B cell (primary cell): ENCODE measurements at regions not wholly inside any gene's neighbourhood (a gene's known extent, or its start where the extent isn't known, plus 50 kb on each side); places are given as distances from the start of the nearest gene placed in this dataset.

Experiments used
- ATAC-seq: fragments of 200-7000 bp; cut with Tn5 transposase; one replicate; pipeline ENCODE4 v1.10.0; 2021; ENCODE audit warnings: low read depth, mild to moderate bottlenecking, moderate number of reproducible peaks, moderate library complexity
- CTCF ChIA-PET: fragments of 350-600 bp; sonication (Branson Sonifier 250); formaldehyde crosslinking; loops from one replicate; lab custom pipeline; 2021; ENCODE audit warnings: antibody characterized with exemption, inconsistent platforms; lab: Charles Lee
- POLR2A ChIA-PET: fragments of 350-600 bp; sonication (Branson Sonifier 250); formaldehyde crosslinking; loops from one replicate; lab custom pipeline; 2021; ENCODE audit warnings: antibody characterized with exemption; lab: Charles Lee
- DNase-seq: peaks from one replicate; pipeline ENCODE4 v3.0.0; 2013
- H2AFZ ChIP-seq: 2 replicates; pipeline ENCODE4 v1.6.1; 2012; ENCODE audit warnings: mild to moderate bottlenecking, low read depth, low read length; ENCODE audit not compliant: insufficient read depth, poor library complexity, severe bottlenecking
- H3K27ac ChIP-seq, 2 donors: 1 replicate in 1 of 2; 2 replicates in 1 of 2; pipeline ENCODE4 v1.5.1; 2012 to 2013; ENCODE audit warnings: low read length in 2 of 2, mild to moderate bottlenecking in 2 of 2, moderate library complexity in 1 of 2
- H3K27me3 ChIP-seq, 4 experiments: fragments of 200-600 bp in 1 of 4; sonication (generic) in 1 of 4; replicated peaks in 1 of 4; 1 replicate in 2 of 4; 2 replicates in 2 of 4; pipeline versions ENCODE4 v1.6.1 to v1.7.0; 2013 to 2016; ENCODE audit warnings: low read length in 3 of 4, mild to moderate bottlenecking in 2 of 4, mixed read lengths in 1 of 4, moderate library complexity in 1 of 4; ENCODE audit not compliant: insufficient read depth in 4 of 4, control insufficient read depth in 3 of 4; ENCODE audit errors: control extremely low read depth in 1 of 4
- H3K36me3 ChIP-seq, 2 experiments: replicated peaks in 1 of 2; 1 replicate in 1 of 2; 2 replicates in 1 of 2; pipeline versions ENCODE4 v1.6.1 to v1.7.1; 2013; ENCODE audit warnings: low read length in 1 of 2; ENCODE audit not compliant: insufficient read depth in 2 of 2, control insufficient read depth in 1 of 2; ENCODE audit errors: control extremely low read depth in 1 of 2, extremely low read depth in 1 of 2
- H3K4me1 ChIP-seq, 2 donors: fragments of 200-600 bp in 1 of 2; sonication (generic) in 1 of 2; 1 replicate in 1 of 2; 2 replicates in 1 of 2; pipeline versions ENCODE4 v1.5.1 to v1.6.1; 2013 to 2017; ENCODE audit warnings: low read length in 2 of 2; ENCODE audit not compliant: control insufficient read depth in 2 of 2, insufficient read depth in 2 of 2
- H3K4me2 ChIP-seq: replicated peaks from 2 replicates; pipeline ENCODE3; 2012; ENCODE audit warnings: mild to moderate bottlenecking, low read depth, low read length; ENCODE audit not compliant: poor library complexity, severe bottlenecking
- H3K4me3 ChIP-seq, 5 experiments: fragments of 200-600 bp in 1 of 5; sonication (generic) in 1 of 5; 1 replicate in 3 of 5; 2 replicates in 2 of 5; pipeline versions ENCODE4 v1.5.1 to v1.7.0; 2011 to 2016; ENCODE audit warnings: low read length in 4 of 5, mild to moderate bottlenecking in 4 of 5, low read depth in 2 of 5, control low read depth in 1 of 5, moderate library complexity in 1 of 5; ENCODE audit not compliant: insufficient read depth in 1 of 5; ENCODE audit errors: control extremely low read depth in 1 of 5, extremely low read depth in 1 of 5
- H3K79me2 ChIP-seq: fragments of 200-600 bp; sonication (generic); one replicate; pipeline ENCODE4 v1.6.0; 2016; ENCODE audit warnings: low read length; ENCODE audit not compliant: control insufficient read depth, insufficient read depth
- H3K9ac ChIP-seq: fragments of 200-600 bp; sonication (generic); 2 replicates; pipeline ENCODE4 v1.6.1; 2017; ENCODE audit warnings: mild to moderate bottlenecking, low read length, moderate library complexity
- H3K9me3 ChIP-seq, 3 donors: one replicate each; pipeline versions ENCODE4 v1.6.1 to v1.7.1; 2013; ENCODE audit warnings: low read length in 2 of 3; ENCODE audit not compliant: control insufficient read depth in 2 of 3, insufficient read depth in 1 of 3; ENCODE audit errors: control extremely low read depth in 1 of 3
- H4K20me1 ChIP-seq: 2 replicates; pipeline ENCODE4 v1.6.0; 2012; ENCODE audit warnings: mild to moderate bottlenecking, low read length; ENCODE audit not compliant: insufficient read depth, control insufficient read depth, poor library complexity, severe bottlenecking
- H3K27ac Mint-ChIP-seq: one replicate; pipeline ENCODE4 v1.8.0; 2021; ENCODE audit warnings: mixed read lengths
- H3K27me3 Mint-ChIP-seq: one replicate; pipeline ENCODE4 v1.8.0; 2021; ENCODE audit warnings: mixed read lengths
- H3K4me1 Mint-ChIP-seq: one replicate; pipeline ENCODE4 v1.8.0; 2021; ENCODE audit warnings: mixed read lengths
- H3K4me3 Mint-ChIP-seq: one replicate; pipeline ENCODE4 v1.8.0; 2021; ENCODE audit warnings: mixed read lengths
- H3K9me3 Mint-ChIP-seq: one replicate; pipeline ENCODE4 v1.8.0; 2022; ENCODE audit warnings: mixed read lengths; ENCODE audit not compliant: insufficient read depth
- CTCF ChIP-seq: fragments of 200-600 bp; IDR thresholded peaks from one replicate; pipeline ENCODE4 v1.8.0; 2022; ENCODE audit warnings: antibody characterized with exemption, mild to moderate bottlenecking
- EZH2 ChIP-seq: IDR thresholded peaks from 2 replicates; pipeline ENCODE4 v1.6.1; 2012; ENCODE audit warnings: borderline replicate concordance, low read depth, mild to moderate bottlenecking, moderate library complexity, low read length; ENCODE audit not compliant: insufficient read depth, poor library complexity, severe bottlenecking
- WGBS: methylation state at CpG from one replicate; pipeline ENCODE4 v1.1.5; 2013; ENCODE audit warnings: missing lambda C conversion rate; ENCODE audit not compliant: insufficient coverage; 5-methylcytosine and 5-hydroxymethylcytosine counted together
- intact Hi-C: fragments of 100-400 bp; cut with micrococcal nuclease; formaldehyde crosslinking; loops from one replicate; pipeline ENCODE4 v1.10.0; 2022

GRCh38 chr7:68279827-68280400, 1283.3 kb downstream of the TYW1 start:
- Histone ChIP-seq H3K36me3 (no peaks in the 10 kb centered on the region), H3K9ac (no peak overlapping the region), H3K79me2 (no peaks in the 10 kb centered on the region), H3K27ac (no peak overlapping the region), H3K9me3 (peaks cover 0 to 25% (median 0%) of the 10 kb centered on the region in 3 donors), H3K4me2 (no peak overlapping the region), H3K4me1 (no peaks in the 10 kb centered on the region), H2AFZ (no peak overlapping the region), H3K27me3 (no peaks in the 10 kb centered on the region), H3K4me3 (no peak overlapping the region), H4K20me1 (no peaks in the 10 kb centered on the region)
- Mint-ChIP-seq H3K4me1 (no peaks in the 10 kb centered on the region), H3K27ac (no peak overlapping the region), H3K9me3 (peaks cover 5% of the 10 kb centered on the region), H3K27me3 (no peaks in the 10 kb centered on the region), H3K4me3 (no peak overlapping the region)
- POLR2A ChIA-PET = no interaction called here
- intact Hi-C loops = no loop called here
- no peak for DNase-seq
- WGBS = 60% methylated on average over 10 of the region's 10 CpGs
- ATAC-seq = no peak
- TF ChIP-seq EZH2 (no peak), CTCF (no peak)
- CTCF ChIA-PET = no interaction called here

- Histone ChIP-seq H3K9me3 (peaks cover 0 to 25% (median 0%) of the 10 kb centered on the region in 3 donors), H3K4me3 (no peak overlapping the region), H3K79me2 (no peaks in the 10 kb centered on the region), H3K36me3 (no peaks in the 10 kb centered on the region), H4K20me1 (no peaks in the 10 kb centered on the region), H2AFZ (no peak overlapping the region), H3K27me3 (no peaks in the 10 kb centered on the region), H3K4me2 (no peak overlapping the region), H3K9ac (no peak overlapping the region), H3K4me1 (no peaks in the 10 kb centered on the region), H3K27ac (no peak overlapping the region)
- Mint-ChIP-seq H3K27me3 (no peaks in the 10 kb centered on the region), H3K4me1 (no peaks in the 10 kb centered on the region), H3K9me3 (peaks cover 6% of the 10 kb centered on the region), H3K27ac (no peak overlapping the region), H3K4me3 (no peak overlapping the region)
- 64% methylated on average over 3 of the region's 3 CpGs for WGBS
- ChIA-PET POLR2A (no interaction called here), CTCF (no interaction called here)
- TF ChIP-seq EZH2 (no peak), CTCF (no peak)
- DNase-seq (no peak), ATAC-seq (no peak)
- intact Hi-C loops = no loop called here
Observed at GRCh38 chr7:68280931-68281330, 1284.3 kb downstream of the TYW1 start.
